DMS 273 (cell line): ENCODE measurements at regions not wholly inside any gene's neighbourhood (a gene's known extent, or its start where the extent isn't known, plus 50 kb on each side); places are given as distances from the start of the nearest gene placed in this dataset.
"Not testable (repeated sequence)": the region's sequence is repeated elsewhere in the genome, so short reads cannot be mapped to it uniquely, and the experiment has no call there.

Experiments
- DNase-seq: peaks from one replicate; lab custom pipeline; 2025; ENCODE audit not compliant: unreplicated experiment; lab: John Stamatoyannopoulos, UW

DNA sequence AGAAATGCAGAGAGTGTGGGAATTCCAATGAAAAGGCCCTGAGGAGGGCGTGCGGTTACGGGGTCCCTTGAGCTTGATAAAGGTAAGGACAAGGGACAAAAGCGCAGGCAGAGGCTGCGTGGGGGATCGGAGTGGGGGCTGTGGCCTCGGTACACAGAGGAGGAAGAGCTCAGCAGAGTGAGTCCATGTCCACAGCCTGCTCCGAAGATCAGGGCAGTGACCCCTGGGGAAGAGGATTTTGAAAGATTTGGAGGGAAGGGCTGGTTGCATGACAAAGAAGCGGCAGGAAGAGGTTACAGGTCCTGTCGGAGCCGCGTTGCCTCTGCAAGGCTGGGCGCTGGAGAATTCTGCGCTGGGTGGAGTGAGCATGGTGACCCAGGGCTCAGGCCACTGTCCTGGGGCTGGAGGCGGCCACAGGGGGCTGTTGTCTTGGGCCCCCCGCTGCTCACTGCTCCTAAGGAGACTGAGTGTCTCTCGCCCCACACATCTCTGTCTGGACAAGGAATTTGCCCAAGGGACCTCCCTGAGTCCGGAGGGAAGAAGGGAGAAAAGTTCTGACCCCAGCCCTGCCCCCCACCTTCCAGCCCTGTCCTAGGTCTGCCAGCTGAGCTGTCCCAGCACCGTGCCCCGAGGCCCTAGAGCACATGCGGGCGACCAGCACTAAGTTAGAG, 69.8 kb upstream of the INSIG1 start:
- DNase-seq: no peak

DNA sequence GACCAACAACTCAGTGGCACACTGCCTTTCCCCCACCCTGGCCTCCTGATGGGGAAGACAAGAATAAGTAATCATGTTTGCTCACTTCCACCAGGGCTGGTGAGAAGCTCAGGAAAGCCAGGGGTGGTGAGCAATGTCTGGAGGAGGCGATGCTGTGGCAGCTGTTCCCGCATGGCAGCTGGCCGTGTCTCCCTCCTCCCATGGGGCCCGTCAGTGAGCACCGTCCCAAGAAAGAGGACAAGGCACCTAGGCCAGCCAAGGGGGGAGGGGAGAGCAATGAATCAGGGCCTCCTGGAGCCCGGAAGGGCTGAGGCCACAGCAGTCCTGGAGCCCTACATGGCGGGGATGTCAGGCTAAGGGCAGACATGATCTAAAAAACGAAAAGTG, 69.2 kb upstream of the INSIG1 start:
- no peak for DNase-seq

DNA sequence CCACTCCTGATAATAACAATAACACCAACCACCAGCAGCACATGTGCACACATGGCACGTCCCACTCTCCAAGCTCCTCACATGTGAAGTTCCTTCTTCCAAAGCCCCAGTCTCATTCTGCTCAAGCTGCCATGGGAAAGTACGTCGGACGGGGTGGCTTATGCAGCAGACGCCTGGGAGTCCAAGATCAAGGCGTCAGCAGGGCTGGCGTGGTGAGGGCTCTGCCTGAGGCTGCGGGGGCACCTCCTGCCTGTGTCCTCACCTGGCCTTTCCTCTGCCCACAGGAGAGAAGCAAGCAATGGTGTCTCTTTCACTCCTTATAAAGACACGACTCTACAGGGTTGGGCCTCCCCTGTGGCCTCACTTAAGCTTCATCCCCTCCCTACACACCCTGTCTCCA, 68.8 kb upstream of the INSIG1 start:
- DNase-seq: no peak

DNA sequence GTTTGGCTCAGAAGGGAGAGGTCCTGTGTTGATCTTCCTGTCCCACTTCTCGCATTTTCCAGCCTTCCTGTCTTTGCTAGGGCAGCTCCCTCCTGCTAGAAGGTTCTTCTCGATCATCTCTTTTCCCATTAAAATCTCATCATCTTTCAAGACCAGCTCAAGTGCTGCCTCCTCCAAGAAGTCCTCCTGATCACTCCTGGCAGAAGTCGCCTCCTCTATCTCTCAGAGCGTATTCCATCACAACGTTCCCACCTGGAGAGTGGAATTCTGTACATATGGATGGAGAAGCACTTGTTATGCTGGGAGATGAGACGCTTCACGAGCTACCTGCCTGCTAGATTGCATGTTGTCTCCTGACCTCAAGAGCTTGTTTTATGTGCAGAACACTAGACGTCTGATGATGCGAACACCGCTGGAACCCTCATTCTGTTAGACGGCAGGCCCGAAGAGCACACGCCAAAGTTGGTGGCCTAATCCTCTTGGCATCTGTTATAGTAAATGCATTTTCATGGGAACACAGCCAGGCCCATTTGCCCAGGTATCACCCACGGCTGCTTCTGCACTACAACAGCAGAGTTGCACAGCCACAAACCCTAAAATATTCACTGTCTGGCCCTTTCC, 68.0 kb upstream of the INSIG1 start:
- DNase-seq: peak; percentile 41

DNA sequence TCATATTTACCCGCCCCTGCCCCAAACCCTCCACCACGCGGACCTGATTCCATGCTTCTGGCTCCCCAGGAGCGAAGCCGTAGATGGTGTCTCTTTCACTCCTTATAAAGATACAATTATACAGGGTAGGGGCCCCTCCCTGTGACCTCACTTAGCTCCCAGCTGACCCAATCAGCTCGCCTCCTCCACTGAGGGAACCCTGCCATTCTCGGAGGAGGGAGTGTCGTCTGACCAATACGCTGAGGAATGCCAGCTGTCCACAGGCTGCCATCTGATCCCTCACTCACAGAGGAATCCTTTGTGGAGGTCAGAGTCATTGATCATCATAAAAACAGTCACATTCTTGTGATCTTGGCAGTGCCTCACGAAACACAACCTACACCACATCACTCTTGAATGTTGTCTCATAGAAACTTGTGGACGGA, 67.5 kb upstream of the INSIG1 start:
- peak; percentile 62 for DNase-seq

DNA sequence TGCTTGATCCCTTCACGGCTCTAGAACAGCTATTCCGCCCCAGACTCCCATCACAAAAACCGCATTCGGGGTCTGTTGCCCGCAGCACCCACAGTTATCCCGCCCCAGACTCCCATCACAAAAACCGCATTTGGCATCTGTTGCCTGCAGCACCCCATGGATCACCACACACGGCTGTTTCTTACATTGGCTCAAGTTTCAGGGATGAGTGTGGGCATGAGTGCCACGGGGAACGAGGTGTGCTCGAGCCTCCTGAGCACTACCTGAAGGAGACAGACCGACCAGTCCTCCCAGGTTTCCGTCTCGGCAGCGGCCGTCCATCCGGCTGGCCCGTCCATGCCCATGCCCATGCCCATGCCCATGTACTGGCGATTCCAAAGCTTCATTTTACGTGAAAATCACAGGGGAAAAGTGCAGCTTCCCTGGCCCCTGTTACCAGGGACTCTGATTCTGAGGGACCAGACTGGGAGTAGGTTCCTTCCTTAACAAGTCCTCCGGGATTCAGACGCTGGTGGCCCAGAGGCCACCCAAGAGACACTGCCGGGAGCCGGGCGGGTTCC, 66.4 kb upstream of the INSIG1 start:
- DNase-seq: no peak

DNA sequence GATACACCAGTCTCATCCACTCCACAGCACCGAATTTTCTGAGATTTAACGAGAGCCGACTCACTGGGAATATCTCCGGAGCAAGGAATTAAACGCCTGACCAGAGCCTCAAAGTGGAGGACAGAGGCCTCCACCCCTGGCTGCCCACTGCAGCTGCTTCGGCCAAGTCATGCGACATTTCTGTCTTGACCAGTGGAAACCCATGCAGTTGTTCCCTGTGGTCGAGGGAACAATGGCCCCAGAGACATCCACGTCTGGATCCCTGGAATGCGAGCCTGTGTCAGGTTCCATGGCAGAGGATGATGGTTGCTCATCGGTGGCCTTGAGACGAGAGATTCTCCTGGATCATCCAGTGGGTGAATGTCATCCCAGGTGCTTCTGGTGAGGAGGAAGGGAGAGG, 65.7 kb upstream of the INSIG1 start:
- no peak for DNase-seq

DNA sequence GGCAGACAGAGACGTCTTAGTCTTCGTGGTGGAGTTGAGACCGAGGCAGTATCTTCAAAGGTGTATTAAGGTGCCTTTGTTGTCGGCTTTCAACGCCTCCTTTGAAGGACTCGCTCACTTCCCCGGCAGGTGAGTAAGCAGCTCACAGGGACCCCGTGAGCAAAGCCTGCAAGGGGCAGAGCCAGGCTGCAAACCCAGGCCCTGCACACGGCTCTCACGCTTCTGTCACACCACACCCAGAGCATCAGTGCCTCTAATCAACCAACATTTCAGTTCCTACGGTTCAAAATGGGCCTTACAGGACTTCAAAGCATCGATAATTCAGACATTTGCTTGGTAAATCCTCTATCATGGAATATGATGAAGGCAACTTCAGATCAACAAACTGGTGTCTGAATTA, 64.8 kb upstream of the INSIG1 start:
- no peak for DNase-seq

DNA sequence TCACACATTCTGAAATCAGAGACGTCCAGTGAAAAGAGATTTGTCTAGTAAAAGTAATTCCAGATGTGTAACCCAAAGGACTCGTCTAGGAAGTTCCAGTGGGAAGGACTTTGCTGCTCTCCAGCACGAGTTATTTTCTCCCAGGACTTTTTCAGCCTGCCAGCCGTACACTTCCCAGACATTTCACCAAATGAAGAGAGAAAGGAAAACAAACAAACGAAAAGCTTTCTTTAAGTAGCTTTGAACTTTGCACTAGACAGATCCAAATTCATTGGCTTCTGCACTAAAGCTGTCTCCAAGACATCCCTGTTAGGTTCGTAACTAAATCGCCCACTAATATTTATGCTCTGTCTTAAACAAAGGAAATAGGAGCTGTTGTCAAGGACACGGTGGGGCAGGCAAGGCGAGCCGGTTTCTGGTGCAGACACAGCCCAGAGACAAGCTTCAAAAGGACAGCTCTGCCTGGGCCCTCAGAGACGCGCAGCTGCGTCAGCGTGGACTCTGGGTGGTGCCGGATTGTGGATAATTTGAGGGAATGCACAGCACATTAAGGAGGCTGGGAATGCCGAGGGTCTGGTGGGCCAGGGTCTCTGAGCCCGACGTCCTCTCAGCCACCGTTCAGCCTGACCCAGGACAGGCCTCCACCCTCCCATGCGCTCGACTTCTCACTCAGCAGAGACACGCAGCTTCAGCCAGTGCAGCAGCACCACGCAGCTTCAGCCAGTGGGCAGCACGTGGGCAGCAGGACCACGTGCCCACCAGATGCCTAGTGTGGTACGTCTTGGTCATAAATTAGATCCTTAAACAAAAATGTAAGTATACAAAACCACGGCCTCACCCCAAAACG, 64.1 kb upstream of the INSIG1 start:
- no peak for DNase-seq

DNA sequence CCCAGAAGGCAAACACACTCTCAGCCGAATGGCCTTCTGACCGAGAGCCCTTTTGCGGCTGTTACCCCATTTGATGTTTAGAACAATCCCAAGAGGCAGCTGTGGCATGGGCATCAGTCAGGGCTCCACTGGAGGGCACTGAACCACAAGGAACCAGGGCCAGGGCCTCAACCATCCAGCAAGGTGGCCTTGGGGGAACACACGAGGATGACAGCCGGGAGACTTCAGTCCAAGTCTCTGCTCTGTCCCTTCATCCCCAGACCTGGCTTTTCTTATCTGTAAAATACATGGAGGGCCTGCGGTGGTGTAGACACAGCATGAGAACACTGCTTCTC, 63.6 kb upstream of the INSIG1 start:
- DNase-seq: no peak

DNA sequence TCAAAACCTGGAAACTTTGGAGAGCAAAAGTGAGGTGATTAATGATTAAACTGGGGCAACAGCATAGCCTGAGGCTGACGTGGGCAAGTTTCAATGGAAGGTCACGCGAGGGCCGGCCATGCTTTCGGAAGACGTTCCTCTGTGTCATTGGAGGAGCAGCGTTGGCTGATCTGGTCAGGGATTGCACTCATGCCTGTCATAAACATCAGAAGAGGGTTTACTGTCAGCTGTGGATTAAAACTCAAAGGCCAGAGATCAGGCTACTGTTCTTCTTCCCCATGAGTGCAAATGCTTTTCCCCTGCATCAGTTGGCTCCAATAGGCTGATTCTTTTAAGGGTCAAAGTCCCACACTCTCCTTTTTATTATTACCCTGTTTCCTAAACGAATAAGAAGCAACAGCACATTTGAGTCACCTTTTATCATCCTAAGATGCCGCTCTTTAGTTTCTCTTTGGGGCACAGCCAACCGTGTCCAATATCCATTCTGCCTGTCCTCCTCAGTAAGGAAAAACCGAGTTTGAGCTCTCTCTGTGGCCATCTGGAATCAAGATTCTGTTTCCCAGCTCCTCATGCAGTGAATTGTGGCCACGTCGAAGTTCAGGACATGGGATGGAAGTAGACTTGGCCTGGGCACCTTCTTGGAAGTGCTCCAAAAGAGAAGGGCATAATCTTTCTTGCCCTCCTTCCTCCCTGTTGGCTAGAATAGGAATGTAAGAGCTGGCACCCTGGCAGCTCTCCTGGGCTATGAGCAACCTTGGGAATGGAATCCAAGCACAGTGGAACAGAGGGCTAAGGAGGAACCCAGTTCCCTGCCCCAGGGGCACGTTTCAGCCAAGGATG, 62.5 kb upstream of the INSIG1 start:
- no peak for DNase-seq

DNA sequence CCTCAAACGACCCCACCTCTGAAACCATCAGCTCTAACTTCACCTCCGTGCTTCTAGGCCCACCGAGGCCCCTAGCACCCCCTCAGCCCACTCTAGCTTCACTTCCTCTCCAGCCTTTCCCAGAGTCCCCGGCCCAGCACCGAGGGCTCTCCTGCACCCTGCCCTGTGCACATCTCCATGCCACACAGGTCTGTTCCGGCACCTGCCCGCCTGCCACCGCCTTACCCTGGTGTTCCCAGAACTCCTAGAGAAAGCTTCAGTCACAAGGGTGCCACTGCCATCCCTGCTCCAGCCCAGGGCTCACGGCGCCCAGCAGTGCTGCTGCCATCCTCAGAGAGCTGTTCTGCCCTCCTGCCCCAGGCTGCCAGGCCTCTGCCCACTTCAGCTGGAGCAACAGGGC, 61.3 kb upstream of the INSIG1 start:
- DNase-seq: no peak

DNA sequence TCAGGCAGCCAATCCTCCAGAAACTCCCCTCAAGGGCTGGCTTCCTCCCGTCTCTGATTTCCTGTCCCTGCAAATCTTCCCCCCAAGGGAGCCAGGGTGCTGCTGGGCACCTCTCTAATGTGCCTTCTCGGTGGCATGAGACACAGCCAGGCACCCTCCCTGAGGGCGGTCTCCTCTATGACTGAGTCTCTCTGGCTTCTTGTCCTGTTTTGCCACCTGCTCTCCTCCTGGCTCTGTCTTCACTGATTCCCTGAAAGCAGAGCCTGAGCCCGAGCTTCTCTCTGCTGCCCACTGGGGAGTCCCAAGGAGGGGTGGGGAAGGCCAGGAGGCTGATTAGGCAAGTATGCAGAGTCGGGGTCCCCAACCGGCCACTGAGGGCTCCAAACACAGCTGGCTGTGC, 60.4 kb upstream of the INSIG1 start:
- no peak for DNase-seq

DNA sequence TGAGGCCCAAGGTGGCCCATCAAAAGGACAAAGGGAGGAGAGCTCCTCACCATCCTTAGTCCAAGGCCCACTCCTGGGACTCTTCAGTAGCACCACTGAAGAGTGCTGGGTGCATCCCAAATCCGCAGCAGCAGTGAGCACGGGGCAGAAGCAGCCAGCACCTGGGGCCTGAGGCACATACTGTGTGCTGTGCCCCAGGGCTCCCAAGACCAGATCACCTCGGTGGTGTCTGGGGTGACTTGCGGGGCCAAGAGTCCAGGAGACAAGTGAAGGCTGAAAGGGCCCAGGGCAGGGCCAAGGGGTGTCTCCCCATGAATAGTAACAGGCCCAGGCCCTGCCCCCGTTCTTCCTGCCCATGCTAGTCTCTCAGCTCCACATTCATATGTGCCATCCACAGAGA, 59.9 kb upstream of the INSIG1 start:
- DNase-seq: no peak

DNA sequence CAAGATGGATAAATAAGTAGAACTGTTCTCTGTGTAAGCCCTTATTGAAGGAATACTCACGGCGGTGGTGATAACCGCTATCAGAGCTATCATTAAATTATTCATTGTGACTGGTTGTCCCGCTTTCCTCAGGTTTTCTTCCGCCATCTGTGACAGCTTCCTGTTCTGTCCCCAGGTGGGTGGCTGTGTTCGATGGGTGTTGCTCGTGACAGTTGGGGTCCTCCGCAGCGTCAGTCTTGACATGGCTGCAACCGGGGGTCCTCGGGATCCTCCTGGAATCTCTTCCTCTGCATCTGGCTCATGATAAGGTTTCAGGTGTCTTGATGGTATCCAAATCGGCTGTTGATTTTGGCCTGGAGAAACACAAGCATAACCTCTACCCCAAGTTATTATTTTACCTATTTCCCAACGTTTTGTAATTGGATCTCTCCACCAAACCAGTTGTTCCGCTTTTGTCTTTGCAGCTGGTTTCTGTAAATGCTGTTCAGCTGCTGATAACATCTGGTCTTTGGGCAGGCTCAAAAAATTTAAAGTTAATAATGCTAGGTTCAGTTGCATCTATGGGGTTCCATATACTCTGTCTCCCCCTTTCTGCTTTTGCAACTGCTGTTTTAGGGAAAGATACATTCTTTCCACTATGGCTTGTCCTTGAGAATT, 58.1 kb upstream of the INSIG1 start:
- not testable (repeated sequence) for DNase-seq

DNA sequence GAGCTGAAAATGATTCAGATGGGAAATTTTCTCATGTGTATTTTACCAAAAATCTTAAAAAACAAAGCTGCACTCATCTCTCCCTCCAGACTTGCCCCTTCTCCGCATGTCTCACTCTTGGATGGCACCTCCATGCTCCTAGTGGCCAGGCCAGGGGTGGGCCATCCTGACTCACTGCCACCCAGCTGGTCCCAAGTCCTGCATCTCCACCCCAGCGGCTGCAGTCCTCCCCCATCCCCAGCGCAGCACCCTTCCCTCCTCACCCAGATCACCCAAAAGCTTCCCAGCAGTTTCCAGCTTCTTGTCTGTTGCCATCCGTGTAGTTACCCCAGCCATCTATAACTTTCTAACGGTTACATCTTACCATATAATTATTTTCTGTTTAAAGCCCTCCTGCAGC, 53.0 kb upstream of the INSIG1 start:
- no peak for DNase-seq

DNA sequence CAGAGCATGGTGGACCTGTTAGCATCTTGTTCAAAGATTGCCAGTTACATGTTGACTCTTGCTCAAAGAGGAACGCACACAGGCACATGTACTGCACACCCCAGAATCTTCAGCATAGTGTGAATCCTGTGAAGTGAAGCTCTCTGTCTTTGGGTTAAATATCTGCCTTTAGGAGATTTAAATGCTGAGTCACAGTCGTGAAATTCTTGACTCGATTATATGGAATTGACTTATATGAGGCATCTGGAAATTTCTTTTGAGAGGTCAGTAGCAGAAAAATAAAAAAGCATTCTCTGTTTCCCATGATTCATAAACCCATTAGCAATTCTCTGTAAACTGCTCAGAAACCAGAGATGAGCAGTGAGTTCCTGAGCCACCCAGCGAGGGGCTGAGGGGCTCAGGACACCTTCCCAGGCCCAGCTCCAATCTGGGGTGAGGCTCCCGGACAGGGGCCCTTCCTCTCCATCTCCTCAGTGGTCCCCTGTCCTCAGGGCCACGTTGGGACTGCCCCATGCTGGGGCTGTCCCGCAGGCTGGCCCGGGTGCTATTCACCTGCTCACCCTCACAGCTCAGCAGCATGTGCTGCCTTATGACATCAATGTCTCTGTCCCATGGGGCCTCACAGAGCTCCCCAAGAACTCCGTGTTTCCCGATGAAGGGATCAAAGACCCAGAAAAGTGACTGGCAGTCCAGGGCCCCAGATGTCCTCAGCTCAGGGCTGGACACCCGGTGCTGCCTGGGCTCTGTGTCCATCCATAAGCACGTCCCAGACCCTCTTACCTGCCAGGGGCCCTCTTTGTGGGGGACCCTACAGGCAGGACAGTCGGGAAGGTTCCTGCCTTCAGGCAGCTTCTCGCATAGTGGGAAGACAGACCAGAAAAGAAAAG, 50.0 kb upstream of the INSIG1 start:
- DNase-seq: no peak
